HEK293 (cell line): ENCODE measurements at regions not wholly inside any gene's neighbourhood (a gene's known extent, or its start where the extent isn't known, plus 50 kb on each side); places are given as distances from the start of the nearest gene placed in this dataset.

Experiments used
- CTCF ChIA-PET: fragments of 350-600 bp; formaldehyde crosslinking; extraction: SDS; loops from one replicate; lab custom pipeline; 2021; ENCODE audit warnings: antibody characterized with exemption; lab: Yijun Ruan, JAX
- POLR2A ChIA-PET: fragments of 300-600 bp; formaldehyde crosslinking; extraction: SDS; loops from one replicate; lab custom pipeline; 2020; ENCODE audit warnings: antibody characterized with exemption, inconsistent platforms; lab: Yijun Ruan, JAX
- H3K27ac ChIP-seq: fragments of 200-500 bp; sonication (Bioruptor generic); 2 replicates; pipeline ENCODE4 v1.5.1; 2014; ENCODE audit warnings: low read depth, low read length, control low read depth, inconsistent platforms; ENCODE audit errors: extremely low read depth
- H3K36me3 ChIP-seq, 2 experiments: fragments of 200-500 bp in 1 of 2; sonication (Bioruptor generic) in 1 of 2; 1 replicate in 1 of 2; 2 replicates in 1 of 2; pipeline ENCODE4 v1.5.1; 2014 to 2017; ENCODE audit warnings: inconsistent platforms in 2 of 2, low read length in 2 of 2; ENCODE audit not compliant: control insufficient read depth in 2 of 2, insufficient read depth in 1 of 2
- H3K4me1 ChIP-seq: fragments of 200-500 bp; sonication (Bioruptor generic); 2 replicates; pipeline ENCODE4 v1.5.1; 2014; ENCODE audit warnings: mild to moderate bottlenecking, low read length, inconsistent platforms; ENCODE audit not compliant: control insufficient read depth, insufficient read depth
- H3K4me3 ChIP-seq: 2 replicates; pipeline ENCODE4 v1.5.1; 2011; ENCODE audit warnings: low read depth, mild to moderate bottlenecking, control low read depth, low read length, moderate library complexity
- H3K9me3 ChIP-seq: fragments of 200-500 bp; sonication (Bioruptor generic); 2 replicates; pipeline ENCODE4 v1.5.1; 2014; ENCODE audit warnings: low read depth, low read length, inconsistent platforms; ENCODE audit not compliant: control insufficient read depth, insufficient read depth
- EGR2 ChIP-seq: fragments of 450-650 bp; formaldehyde crosslinking; IDR thresholded peaks from 2 replicates; pipeline ENCODE4 v1.5.1; 2016; ENCODE audit warnings: low read depth, missing biosample characterization, missing genetic modification characterization
- GFI1B ChIP-seq: fragments of 450-650 bp; formaldehyde crosslinking; IDR thresholded peaks from 2 replicates; pipeline ENCODE4 v1.5.1; 2016; ENCODE audit warnings: missing biosample characterization, missing genetic modification characterization
- KLF16 ChIP-seq: fragments of 450-650 bp; formaldehyde crosslinking; IDR thresholded peaks from 2 replicates; pipeline ENCODE4 v1.5.1; 2017; ENCODE audit warnings: missing biosample characterization, missing genetic modification characterization
- OSR2 ChIP-seq: fragments of 450-650 bp; formaldehyde crosslinking; IDR thresholded peaks from 2 replicates; pipeline ENCODE4 v1.5.1; 2016; ENCODE audit warnings: missing biosample characterization, missing genetic modification characterization
- PRDM2 ChIP-seq: fragments of 450-650 bp; formaldehyde crosslinking; IDR thresholded peaks from 2 replicates; pipeline ENCODE4 v1.5.1; 2016; ENCODE audit warnings: missing biosample characterization, missing genetic modification characterization, borderline replicate concordance
- PRDM6 ChIP-seq: fragments of 450-650 bp; formaldehyde crosslinking; IDR thresholded peaks from 2 replicates; pipeline ENCODE4 v1.5.1; 2017; ENCODE audit warnings: missing biosample characterization, missing genetic modification characterization
- SP2 ChIP-seq: fragments of 450-650 bp; formaldehyde crosslinking; IDR thresholded peaks from 2 replicates; pipeline ENCODE4 v1.5.1; 2016; ENCODE audit warnings: missing biosample characterization, missing genetic modification characterization
- TRIM28 ChIP-seq: IDR thresholded peaks from 2 replicates; pipeline ENCODE4 v1.6.1; 2011; ENCODE audit warnings: low read length, control low read depth, borderline replicate concordance
- ZIC2 ChIP-seq: fragments of 450-650 bp; formaldehyde crosslinking; IDR thresholded peaks from 2 replicates; pipeline ENCODE4 v1.5.1; 2016; ENCODE audit warnings: missing biosample characterization, missing genetic modification characterization
- ZNF146 ChIP-seq: fragments of 450-650 bp; formaldehyde crosslinking; IDR thresholded peaks from 2 replicates; pipeline ENCODE4 v1.5.1; 2016; ENCODE audit warnings: missing biosample characterization, missing genetic modification characterization
- ZNF223 ChIP-seq: fragments of 450-650 bp; formaldehyde crosslinking; IDR thresholded peaks from 2 replicates; pipeline ENCODE4 v1.5.1; 2016; ENCODE audit warnings: missing biosample characterization, missing genetic modification characterization
- ZNF394 ChIP-seq: fragments of 450-650 bp; formaldehyde crosslinking; IDR thresholded peaks from 2 replicates; pipeline ENCODE4 v1.5.1; 2016; ENCODE audit warnings: missing biosample characterization, missing genetic modification characterization, mild to moderate bottlenecking, moderate library complexity, borderline replicate concordance
- ZNF416 ChIP-seq: fragments of 450-650 bp; formaldehyde crosslinking; IDR thresholded peaks from 2 replicates; pipeline ENCODE4 v1.5.1; 2016; ENCODE audit warnings: missing biosample characterization, missing genetic modification characterization
- ZNF623 ChIP-seq: fragments of 450-650 bp; formaldehyde crosslinking; IDR thresholded peaks from 2 replicates; pipeline ENCODE4 v1.5.1; 2016; ENCODE audit warnings: missing biosample characterization, missing genetic modification characterization
- TF ChIP-seq, protein P1 (sequence below): fragments of 450-650 bp; formaldehyde crosslinking; IDR thresholded peaks from 2 replicates; pipeline ENCODE4 v1.5.1; 2017; ENCODE audit warnings: missing biosample characterization, missing genetic modification characterization
- TF ChIP-seq, protein P2 (sequence below): fragments of 450-650 bp; formaldehyde crosslinking; IDR thresholded peaks from 2 replicates; pipeline ENCODE4 v1.5.1; 2016; ENCODE audit warnings: missing biosample characterization, missing genetic modification characterization

DNA sequence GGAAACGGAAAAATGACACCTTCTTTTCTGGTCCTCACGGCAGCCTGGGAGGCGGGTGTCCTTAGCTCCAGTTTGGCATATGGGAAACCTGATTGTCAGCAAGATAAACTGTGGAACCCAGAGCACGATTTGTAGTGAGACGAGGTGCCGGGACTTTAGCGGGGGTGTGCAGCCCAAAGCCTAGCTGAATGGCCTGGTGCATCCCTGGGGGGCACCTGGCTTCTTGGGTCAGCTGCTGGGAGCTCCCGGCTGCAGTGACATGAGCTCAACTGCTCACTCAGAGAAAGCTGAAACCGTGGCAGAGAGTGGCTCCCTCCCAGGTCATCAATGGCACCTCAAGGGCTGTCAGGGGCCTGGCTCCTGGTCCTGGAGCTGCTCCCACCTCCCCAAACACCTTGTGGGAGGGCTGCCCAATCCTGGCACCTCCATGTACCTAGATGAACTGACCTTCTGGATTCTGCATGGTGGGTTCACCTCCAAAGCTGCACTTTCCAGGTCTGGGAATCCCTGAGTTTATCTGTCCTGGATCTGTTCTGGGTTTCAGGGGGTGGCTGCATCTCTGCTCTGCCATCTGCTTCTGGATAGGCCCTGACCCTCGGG lies 260.5 kb downstream of the MATN1 start:
- CTCF ChIA-PET = interaction anchor here (0.7 kb wide), 1 partner anchor 217 kb away, joined by 5 read pairs; no protein-coding TSS in a partner anchor
- H3K4me3 ChIP-seq = no peak overlapping the region
- TF ChIP-seq, protein P1, sequence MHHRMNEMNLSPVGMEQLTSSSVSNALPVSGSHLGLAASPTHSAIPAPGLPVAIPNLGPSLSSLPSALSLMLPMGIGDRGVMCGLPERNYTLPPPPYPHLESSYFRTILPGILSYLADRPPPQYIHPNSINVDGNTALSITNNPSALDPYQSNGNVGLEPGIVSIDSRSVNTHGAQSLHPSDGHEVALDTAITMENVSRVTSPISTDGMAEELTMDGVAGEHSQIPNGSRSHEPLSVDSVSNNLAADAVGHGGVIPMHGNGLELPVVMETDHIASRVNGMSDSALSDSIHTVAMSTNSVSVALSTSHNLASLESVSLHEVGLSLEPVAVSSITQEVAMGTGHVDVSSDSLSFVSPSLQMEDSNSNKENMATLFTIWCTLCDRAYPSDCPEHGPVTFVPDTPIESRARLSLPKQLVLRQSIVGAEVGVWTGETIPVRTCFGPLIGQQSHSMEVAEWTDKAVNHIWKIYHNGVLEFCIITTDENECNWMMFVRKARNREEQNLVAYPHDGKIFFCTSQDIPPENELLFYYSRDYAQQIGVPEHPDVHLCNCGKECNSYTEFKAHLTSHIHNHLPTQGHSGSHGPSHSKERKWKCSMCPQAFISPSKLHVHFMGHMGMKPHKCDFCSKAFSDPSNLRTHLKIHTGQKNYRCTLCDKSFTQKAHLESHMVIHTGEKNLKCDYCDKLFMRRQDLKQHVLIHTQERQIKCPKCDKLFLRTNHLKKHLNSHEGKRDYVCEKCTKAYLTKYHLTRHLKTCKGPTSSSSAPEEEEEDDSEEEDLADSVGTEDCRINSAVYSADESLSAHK = no peak
- TF ChIP-seq PRDM2 (tag by site-specific recombination) = no peak
- no peak for TF ChIP-seq ZNF394 (tag by site-specific recombination)
- no peak for TF ChIP-seq ZNF146 (tag by site-specific recombination)
- no peak for TF ChIP-seq SP2 (tag by site-specific recombination)
- no peak for TF ChIP-seq ZNF223
- TF ChIP-seq KLF16 = no peak
- TF ChIP-seq OSR2 (tag by site-specific recombination) = no peak
- no peak for TF ChIP-seq GFI1B
- no peak for TF ChIP-seq PRDM6 (tag by site-specific recombination)
- TF ChIP-seq, protein P2, sequence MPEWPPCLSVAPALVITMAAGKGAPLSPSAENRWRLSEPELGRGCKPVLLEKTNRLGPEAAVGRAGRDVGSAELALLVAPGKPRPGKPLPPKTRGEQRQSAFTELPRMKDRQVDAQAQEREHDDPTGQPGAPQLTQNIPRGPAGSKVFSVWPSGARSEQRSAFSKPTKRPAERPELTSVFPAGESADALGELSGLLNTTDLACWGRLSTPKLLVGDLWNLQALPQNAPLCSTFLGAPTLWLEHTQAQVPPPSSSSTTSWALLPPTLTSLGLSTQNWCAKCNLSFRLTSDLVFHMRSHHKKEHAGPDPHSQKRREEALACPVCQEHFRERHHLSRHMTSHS (tag by site-specific recombination) = no peak
- TF ChIP-seq ZNF623 (tag by site-specific recombination) = no peak
- no peak for TF ChIP-seq EGR2 (tag by site-specific recombination)
- no peak for TF ChIP-seq TRIM28
- TF ChIP-seq, all 188 proteins: peak for 0
- Histone ChIP-seq H3K36me3 (no peaks in the 10 kb centered on the region), H3K4me1 (no peaks in the 10 kb centered on the region), H3K9me3 (no peaks in the 10 kb centered on the region), H3K27ac (no peak overlapping the region)
- POLR2A ChIA-PET = no interaction called here

- TF ChIP-seq ZIC2 = peak; percentile 49
- TF ChIP-seq ZNF416 (tag by site-specific recombination) = no peak
- TF ChIP-seq, all 188 proteins: peak for 1
- no peaks in the 10 kb centered on the region for H3K9me3 ChIP-seq
- CTCF ChIA-PET = interaction anchor here (0.7 kb wide), 1 partner anchor 218 kb away, joined by 5 read pairs; no protein-coding TSS in a partner anchor
- H3K36me3 ChIP-seq = no peaks in the 10 kb centered on the region
- no peak overlapping the region for H3K4me3 ChIP-seq
- POLR2A ChIA-PET = no interaction called here
- H3K27ac ChIP-seq = no peak overlapping the region
- H3K4me1 ChIP-seq = no peaks in the 10 kb centered on the region
Observed at GRCh38 chr1:30462166-30462565, 261.2 kb downstream of the MATN1 start.
